NCI-H1105 treated with DMSO at 0.1 percent for 48 hours (cell line): ENCODE measurements at regions not wholly inside any gene's neighbourhood (a gene's known extent, or its start where the extent isn't known, plus 50 kb on each side); places are given as distances from the start of the nearest gene placed in this dataset.
"Not testable (repeated sequence)": the region's sequence is repeated elsewhere in the genome, so short reads cannot be mapped to it uniquely, and the experiment has no call there.

Experiments used
- DNase-seq: peaks from one replicate; lab custom pipeline; 2025; lab: John Stamatoyannopoulos, UW

- no peak for DNase-seq
These were observed 257.1 kb downstream of the GATA3 start for GRCh38 chr10:8311526-8312070.

- DNase-seq = no peak
These were observed 257.6 kb downstream of the GATA3 start for GRCh38 chr10:8312079-8312478.

DNA sequence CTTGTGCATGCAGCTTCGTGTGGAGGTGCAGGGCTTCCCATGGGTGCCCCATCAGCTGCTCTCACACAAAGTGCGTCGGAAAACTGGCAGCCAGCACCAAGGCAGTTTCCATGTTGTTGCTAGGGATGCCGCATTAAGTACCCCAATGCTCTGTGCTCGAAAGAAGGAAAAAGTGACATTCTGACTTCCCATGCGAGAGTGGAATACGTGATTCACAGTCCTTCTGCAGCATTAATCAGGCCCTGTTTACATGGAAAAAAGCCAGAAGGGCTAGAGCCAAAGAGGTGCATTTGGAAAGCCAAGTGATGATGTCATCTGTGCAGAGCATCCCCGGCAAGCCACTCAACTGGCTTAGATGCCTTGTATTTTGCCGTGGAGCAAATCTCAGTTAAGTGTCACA, 258.3 kb downstream of the GATA3 start:
- DNase-seq = peak; percentile 26

DNA sequence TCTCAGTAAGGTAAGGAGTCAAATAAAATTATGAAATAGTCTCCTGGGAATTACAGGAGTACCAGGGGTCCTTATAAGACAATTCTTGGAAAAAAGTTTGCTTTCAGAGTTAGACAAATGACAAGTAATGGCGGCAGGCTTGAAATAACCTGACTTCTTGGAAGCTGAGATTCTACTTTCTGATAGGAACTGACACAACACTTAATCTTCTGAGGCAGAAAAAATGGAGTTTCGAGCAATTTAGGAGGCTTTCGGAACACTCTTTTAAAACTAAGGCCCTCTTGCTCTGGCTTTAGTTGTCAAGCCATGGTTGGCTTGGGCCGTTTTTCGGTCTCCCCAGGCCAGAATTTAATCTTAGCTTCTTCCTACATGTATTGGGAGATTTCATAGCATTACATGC, 260.0 kb downstream of the GATA3 start:
- DNase-seq = no peak

DNA sequence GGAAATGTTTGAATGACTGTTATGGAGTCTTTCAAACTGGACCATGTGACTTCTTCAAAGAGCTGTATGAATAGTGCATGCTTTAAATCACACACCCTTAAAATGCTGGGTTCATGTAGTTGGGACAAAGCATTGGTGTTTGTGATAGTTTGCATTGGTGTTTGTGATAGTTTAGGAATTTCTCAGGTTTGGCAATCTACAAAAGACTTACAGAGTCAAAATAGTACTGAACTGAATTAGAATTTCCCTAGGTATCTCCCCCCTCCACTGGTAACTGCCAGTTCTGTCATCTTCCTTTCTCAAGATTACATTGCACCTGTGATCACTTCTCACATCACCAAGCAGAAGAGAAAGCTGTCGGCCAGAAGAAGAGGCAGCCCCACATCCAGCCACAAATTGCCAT, 261.1 kb downstream of the GATA3 start:
- DNase-seq = no peak

DNA sequence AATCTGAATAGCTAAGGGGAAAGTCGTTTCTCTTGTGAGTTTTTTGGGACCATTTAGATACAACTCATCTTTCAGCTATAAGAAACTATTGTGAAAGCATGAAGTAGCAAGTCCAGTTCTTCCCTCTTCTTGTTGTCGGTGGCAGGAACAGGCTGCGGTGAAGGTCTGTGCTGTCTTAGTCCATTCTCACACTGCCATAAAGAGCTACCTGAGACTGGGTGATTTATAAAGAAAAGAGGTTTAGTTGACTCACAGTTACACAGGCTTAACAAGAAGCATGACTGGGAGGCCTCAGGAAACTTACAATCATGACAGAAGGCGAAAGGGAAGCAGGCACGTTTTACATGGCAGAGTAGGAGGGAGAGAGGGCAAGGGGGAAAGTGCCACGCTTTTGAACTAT, 261.8 kb downstream of the GATA3 start:
- no peak for DNase-seq

DNA sequence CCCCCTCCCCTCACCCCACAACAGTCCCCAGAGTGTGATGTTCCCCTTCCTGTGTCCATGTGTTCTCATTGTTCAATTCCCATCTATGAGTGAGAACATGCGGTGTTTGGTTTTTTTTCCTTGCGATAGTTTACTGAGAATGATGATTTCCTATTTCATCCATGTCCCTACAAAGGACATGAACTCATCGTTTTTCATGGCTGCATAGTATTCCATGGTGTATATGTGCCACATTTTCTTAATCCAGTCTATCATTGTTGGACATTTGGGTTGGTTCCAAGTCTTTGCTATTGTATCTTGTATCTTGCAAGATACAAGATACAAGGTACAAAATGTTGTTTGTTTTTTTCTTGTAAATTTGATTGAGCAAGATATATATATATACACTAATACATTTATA, 263.9 kb downstream of the GATA3 start:
- DNase-seq = not testable (repeated sequence)

- no peak for DNase-seq
These were observed 264.5 kb downstream of the GATA3 start for GRCh38 chr10:8318956-8319355.

DNA sequence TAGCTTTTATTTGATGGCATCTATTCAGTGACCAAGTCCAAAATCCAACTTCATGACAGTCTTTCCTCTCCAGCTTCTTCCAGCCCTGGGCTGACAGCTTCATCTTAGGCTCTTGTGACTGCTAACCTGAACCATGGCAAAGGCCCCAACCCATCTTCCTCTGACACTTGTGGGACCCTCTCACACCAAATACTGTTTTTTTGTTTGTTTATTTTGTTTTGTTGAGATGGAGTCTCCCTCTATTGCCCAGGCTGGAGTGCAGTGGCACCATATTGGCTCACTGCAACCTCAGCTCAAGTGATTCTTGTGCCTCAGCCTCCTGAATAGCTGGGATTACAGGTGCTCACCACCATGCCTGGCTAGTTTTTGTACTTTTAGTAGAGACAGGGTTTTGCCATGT, 265.2 kb downstream of the GATA3 start:
- no peak for DNase-seq

DNA sequence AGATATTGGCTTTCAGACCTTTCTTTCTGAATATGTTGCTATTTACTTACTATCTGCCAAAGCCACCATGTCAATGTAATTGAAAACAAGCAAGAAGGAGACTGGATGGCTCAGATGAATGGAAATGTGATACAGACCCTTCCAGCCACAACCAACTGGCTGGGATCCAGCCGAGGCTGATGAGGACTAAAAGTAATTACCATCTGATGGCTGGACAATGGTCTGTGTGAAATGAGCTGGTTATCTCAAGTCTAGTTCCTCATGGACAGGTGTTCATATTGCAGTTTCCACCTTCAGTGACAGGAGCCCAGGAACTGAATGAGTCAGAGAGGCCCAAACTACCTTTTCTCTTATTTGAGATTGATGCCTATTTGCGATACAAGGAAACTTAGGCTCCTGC, 267.5 kb downstream of the GATA3 start:
- peak; percentile 75 for DNase-seq

DNA sequence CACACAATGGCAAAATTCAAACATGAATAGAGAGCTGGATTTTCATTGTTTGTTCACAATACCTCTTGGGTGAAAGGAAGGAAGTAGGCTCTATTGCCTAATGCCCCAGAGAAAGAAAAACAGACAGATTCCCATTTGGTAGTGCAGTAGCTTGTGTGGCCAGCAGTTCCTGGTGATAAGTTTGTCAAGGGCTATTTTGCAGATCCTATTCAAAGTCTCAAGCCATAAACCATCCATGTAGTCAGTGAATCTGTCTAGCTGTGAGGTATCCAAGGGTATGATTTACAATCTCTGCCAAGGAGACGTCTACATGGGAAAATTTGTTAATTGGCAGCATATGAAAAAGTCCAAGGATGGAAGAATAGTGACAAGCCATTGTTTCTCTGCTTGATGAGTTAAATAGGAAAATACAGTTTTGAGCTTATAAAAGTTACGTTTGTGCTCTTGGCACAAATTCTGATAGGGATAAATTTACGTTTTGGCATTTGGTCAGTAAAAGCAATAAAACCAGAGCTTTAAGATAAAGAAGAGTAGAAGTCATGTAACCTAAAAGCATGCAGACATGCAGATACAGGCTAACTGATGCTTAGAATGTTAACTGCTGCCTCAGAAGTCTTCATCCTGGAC, 269.1 kb downstream of the GATA3 start:
- no peak for DNase-seq

- no peak for DNase-seq
These were observed 270.8 kb downstream of the GATA3 start for GRCh38 chr10:8325024-8325980.

DNA sequence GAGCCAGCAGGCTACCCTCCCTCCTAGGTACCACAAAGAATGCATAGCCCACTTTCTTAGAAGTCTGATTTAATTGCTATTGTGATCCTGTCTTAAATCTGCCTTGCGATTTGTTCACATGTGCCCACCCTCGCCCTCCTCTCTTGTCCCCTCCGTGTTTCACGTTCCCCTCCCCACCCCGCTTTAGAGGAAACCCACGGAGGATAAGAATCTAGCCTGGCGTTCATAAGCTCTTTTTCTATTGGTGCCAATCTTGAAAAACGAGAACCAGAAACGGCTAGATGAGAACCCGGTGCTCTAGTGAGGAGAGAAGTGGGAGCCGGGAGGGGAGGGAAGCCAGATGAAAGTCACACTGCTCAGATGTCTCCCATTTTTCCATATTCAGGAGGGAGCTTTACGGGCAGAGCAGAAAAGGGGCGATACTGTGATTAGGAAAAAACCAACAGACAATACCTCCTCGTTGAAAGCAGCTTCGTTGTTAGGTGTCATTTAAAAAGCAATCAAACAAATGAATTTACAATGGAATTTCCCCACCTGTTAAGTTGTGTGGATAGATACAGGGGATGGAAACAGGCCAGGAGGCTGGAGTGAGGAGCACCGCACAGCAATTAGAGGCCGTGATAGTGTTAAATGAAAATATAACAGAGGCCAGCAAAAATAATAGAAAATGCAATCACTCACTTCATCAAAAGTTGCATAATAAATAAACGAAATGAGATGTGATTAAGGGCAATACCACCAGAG, 272.1 kb downstream of the GATA3 start:
- no peak for DNase-seq

DNA sequence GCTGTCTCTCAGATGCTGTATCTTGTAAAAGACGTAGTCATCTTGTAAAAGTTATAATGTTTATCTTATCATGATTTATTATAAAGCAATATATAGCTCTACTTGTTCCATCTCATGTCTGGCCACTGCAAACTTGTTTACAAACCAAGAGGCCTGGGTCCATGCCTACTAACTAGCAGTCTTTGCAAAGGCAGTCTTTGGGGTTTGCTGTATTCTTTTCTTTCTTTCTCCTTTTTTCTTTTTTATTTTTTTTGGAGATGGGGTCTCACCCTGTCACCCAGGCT, 272.6 kb downstream of the GATA3 start:
- no peak for DNase-seq

DNA sequence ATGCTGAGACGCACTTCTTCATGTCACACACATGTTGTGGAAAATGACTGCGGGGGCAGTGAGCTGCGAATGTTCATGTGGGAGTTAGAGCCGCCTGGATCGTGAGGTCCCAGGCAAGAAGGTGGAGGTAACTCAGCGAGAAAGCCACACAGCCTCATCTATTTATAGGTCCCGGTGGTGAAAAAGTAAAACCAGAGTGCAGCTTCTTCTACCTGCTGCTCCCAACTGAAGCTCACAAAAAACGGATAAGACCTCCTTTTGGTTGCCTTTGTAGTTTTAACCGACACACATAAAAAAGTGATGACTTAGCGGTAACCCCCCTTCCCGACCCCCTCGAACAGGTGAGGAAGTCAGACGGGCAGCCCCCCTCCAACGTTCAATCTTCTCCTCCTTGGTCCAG, 276.9 kb downstream of the GATA3 start:
- no peak for DNase-seq

- DNase-seq = peak; percentile 45
These were observed 277.6 kb downstream of the GATA3 start for GRCh38 chr10:8331896-8332729.

- DNase-seq = no peak
These were observed 278.2 kb downstream of the GATA3 start for GRCh38 chr10:8332730-8333111.

GRCh38 chr10:8334631-8335030, 280.1 kb downstream of the GATA3 start:
- DNase-seq = no peak

DNA sequence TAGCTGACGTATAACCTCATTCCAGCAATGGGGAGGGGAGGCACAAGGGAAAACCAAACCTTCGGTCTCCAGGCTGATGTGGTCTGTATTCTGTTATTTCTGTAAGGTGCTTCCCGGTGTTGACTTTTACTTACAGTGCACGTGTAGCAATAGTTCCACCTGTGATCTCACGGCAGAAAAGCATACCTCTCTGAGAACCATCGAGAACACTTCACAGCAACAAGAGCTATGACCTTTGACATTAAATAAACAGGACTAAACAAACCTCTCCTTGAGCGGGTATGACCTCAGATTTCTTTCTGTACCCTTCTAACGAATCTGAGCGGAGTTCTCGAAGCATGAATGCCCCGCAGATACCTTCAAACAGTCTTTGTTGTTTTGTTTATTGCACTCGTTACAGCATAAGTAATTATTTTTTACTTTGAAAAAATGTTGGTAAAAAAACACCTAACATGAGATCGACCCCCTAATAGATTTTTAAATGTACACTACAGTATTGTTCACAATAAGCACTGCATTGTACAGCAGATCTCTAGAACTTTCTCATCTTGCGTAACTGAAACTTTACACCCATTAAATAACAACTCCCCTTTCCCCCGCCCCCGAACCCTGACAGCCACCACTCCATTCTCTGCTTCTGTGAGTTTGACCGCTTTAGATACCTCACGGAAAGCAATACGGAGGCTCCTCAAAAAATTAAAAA, 282.3 kb downstream of the GATA3 start:
- DNase-seq = no peak

DNA sequence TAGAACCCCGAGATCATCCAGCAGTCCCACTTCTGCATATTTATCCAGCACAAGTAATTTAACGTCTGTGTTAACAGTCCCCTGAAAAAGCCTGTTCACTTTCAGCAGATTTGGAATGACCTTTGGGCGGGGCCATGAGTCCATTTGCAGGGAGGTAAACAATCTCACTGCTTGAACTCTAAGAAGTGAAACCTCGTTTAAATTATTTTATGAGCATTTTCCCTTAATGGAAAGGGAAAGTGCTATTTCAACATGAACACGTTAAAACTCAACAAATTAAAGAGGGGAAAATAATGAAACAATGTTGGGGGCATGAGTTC, 282.8 kb downstream of the GATA3 start:
- DNase-seq = no peak

GRCh38 chr10:8338177-8338766, 283.8 kb downstream of the GATA3 start:
- DNase-seq = no peak
